Gastroesophageal sphincter (tissue), 3 donors: ENCODE measurements at regions not wholly inside any gene's neighbourhood (a gene's known extent, or its start where the extent isn't known, plus 50 kb on each side); places are given as distances from the start of the nearest gene placed in this dataset.

ENCODE experiments used
- CTCF ChIP-seq, 4 experiments: fragments of 200-600 bp in 2 of 4; fragments of 450-650 bp in 2 of 4; sonication (generic) in 1 of 4; IDR thresholded peaks; one replicate each; pipeline ENCODE4 v1.5.1; 2017 to 2019; ENCODE audit warnings: antibody characterized with exemption in 4 of 4, mild to moderate bottlenecking in 2 of 4, moderate library complexity in 2 of 4
- EP300 ChIP-seq: sonication (generic); formaldehyde crosslinking; IDR thresholded peaks from one replicate; pipeline ENCODE4 v1.6.1; 2017; ENCODE audit warnings: antibody characterized with exemption, mild to moderate bottlenecking
- POLR2A ChIP-seq, 2 donors: fragments of 450-650 bp; IDR thresholded peaks; one replicate each; pipeline ENCODE4 v1.6.1; 2017; ENCODE audit warnings: antibody characterized with exemption in 2 of 2, mild to moderate bottlenecking in 2 of 2, moderate library complexity in 1 of 2

DNA sequence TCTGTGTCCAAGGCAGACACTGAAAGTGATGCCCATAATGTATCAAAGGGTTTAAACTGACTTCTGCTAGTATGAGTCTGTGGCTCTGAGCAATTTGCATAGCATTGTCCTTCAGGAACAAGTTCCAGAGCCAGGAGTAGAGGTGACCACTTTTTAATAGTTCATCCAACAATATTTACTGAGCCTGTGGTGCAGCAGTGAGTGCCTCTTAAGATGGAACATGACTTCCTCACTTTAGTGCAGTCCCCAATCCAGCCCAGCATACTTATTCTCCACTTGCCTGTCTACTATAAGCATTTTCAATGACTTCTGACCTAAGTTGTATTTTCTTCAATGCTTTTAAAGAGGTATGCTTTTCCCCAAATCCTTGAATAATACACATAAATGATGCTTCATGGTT, 611.3 kb downstream of the MED13L start:
- TF ChIP-seq POLR2A (IDR thresholded peaks at IDR 0.05) (no peak), CTCF (IDR thresholded peaks at IDR 0.05) (no peak), EP300 (no peak)
